GM12878 (cell line): ENCODE measurements at regions not wholly inside any gene's neighbourhood (a gene's known extent, or its start where the extent isn't known, plus 50 kb on each side); places are given as distances from the start of the nearest gene placed in this dataset.

Experiments used
- BRCA1 ChIP-seq: IDR thresholded peaks from 2 replicates; pipeline ENCODE4 v1.6.1; 2011; ENCODE audit warnings: low read depth, low read length, improper control_type of control experiment
- CBX3 ChIP-seq: fragments of 200-600 bp; sonication (generic); IDR thresholded peaks from 2 replicates; pipeline ENCODE4 v1.6.1; 2016; ENCODE audit warnings: low read depth, borderline replicate concordance
- CHD1 ChIP-seq: IDR thresholded peaks from 2 replicates; pipeline ENCODE4 v1.6.1; 2012; ENCODE audit warnings: low read depth, low read length, improper control_type of control experiment
- CTCF ChIP-seq, 3 experiments: IDR thresholded peaks in 2 of 3; conservative IDR thresholded peaks in 1 of 3; 2 replicates each; pipeline ENCODE4 v1.5.1; 2011; ENCODE audit warnings: low read depth in 3 of 3, low read length in 3 of 3, mild to moderate bottlenecking in 3 of 3, control low read depth in 2 of 3, moderate library complexity in 2 of 3, inconsistent platforms in 1 of 3, mixed read lengths in 1 of 3; ENCODE audit not compliant: control insufficient read depth in 2 of 3, insufficient read depth in 1 of 3; ENCODE audit errors: extremely low read depth in 1 of 3
- EGR1 ChIP-seq, 2 experiments: IDR thresholded peaks; 1 replicate in 1 of 2; 2 replicates in 1 of 2; pipeline ENCODE4 v1.6.1; 2011 to 2012; ENCODE audit warnings: low read depth in 2 of 2, low read length in 2 of 2, borderline replicate concordance in 1 of 2, mild to moderate bottlenecking in 1 of 2, moderate library complexity in 1 of 2
- JUND ChIP-seq: IDR thresholded peaks from 2 replicates; pipeline ENCODE4 v1.6.1; 2012; ENCODE audit warnings: low read depth, mild to moderate bottlenecking, low read length, improper control_type of control experiment, moderate library complexity
- PKNOX1 ChIP-seq: fragments of 450-650 bp; IDR thresholded peaks from 2 replicates; pipeline ENCODE4 v1.6.1; 2016; ENCODE audit warnings: mild to moderate bottlenecking
- POLR2A ChIP-seq: IDR thresholded peaks from 2 replicates; pipeline ENCODE4 v1.6.1; 2011; ENCODE audit warnings: low read depth, mild to moderate bottlenecking, low read length
- TAF1 ChIP-seq: IDR thresholded peaks from 2 replicates; pipeline ENCODE4 v1.6.1; 2011; ENCODE audit warnings: mild to moderate bottlenecking, low read depth, low read length, borderline replicate concordance
- TF ChIP-seq, protein P1 (sequence below): fragments of 450-650 bp; formaldehyde crosslinking; IDR thresholded peaks from 2 replicates; pipeline ENCODE4 v1.4.0; 2020; ENCODE audit warnings: mild to moderate bottlenecking, moderate library complexity
- TF ChIP-seq, protein P2 (sequence below): fragments of 450-650 bp; formaldehyde crosslinking; IDR thresholded peaks from 2 replicates; pipeline ENCODE4 v1.5.0; 2022; ENCODE audit warnings: mild to moderate bottlenecking, missing genetic modification characterization
- TF ChIP-seq, protein P3 (sequence below): fragments of 450-650 bp; IDR thresholded peaks from 2 replicates; pipeline ENCODE4 v1.6.1; 2017; ENCODE audit warnings: low read depth, mild to moderate bottlenecking, moderate library complexity

GRCh38 chr16:50881331-50881830 lies 139.5 kb downstream of the CYLD start:
- TF ChIP-seq BRCA1 (no peak), TAF1 (no peak), PKNOX1 (no peak), POLR2A (no peak), CBX3 (no peak), CTCF (IDR thresholded peaks at IDR 0.05 in 2 of 3, conservative IDR thresholded peaks at IDR 0.05 in 1 of 3; ENCODE audit: control insufficient read depth in 2 of 3, extremely low read depth in 1 of 3, insufficient read depth in 1 of 3, low read depth in 3 of 3, low read length in 3 of 3) (no peak), EGR1 (IDR thresholded peaks at IDR 0.05; ENCODE audit: borderline replicate concordance in 1 of 2, low read depth in 2 of 2, low read length in 2 of 2) (no peak), CHD1 (no peak), JUND (no peak)
- TF ChIP-seq, protein P1, sequence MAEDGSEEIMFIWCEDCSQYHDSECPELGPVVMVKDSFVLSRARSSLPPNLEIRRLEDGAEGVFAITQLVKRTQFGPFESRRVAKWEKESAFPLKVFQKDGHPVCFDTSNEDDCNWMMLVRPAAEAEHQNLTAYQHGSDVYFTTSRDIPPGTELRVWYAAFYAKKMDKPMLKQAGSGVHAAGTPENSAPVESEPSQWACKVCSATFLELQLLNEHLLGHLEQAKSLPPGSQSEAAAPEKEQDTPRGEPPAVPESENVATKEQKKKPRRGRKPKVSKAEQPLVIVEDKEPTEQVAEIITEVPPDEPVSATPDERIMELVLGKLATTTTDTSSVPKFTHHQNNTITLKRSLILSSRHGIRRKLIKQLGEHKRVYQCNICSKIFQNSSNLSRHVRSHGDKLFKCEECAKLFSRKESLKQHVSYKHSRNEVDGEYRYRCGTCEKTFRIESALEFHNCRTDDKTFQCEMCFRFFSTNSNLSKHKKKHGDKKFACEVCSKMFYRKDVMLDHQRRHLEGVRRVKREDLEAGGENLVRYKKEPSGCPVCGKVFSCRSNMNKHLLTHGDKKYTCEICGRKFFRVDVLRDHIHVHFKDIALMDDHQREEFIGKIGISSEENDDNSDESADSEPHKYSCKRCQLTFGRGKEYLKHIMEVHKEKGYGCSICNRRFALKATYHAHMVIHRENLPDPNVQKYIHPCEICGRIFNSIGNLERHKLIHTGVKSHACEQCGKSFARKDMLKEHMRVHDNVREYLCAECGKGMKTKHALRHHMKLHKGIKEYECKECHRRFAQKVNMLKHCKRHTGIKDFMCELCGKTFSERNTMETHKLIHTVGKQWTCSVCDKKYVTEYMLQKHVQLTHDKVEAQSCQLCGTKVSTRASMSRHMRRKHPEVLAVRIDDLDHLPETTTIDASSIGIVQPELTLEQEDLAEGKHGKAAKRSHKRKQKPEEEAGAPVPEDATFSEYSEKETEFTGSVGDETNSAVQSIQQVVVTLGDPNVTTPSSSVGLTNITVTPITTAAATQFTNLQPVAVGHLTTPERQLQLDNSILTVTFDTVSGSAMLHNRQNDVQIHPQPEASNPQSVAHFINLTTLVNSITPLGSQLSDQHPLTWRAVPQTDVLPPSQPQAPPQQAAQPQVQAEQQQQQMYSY = no peak
- TF ChIP-seq, protein P2, sequence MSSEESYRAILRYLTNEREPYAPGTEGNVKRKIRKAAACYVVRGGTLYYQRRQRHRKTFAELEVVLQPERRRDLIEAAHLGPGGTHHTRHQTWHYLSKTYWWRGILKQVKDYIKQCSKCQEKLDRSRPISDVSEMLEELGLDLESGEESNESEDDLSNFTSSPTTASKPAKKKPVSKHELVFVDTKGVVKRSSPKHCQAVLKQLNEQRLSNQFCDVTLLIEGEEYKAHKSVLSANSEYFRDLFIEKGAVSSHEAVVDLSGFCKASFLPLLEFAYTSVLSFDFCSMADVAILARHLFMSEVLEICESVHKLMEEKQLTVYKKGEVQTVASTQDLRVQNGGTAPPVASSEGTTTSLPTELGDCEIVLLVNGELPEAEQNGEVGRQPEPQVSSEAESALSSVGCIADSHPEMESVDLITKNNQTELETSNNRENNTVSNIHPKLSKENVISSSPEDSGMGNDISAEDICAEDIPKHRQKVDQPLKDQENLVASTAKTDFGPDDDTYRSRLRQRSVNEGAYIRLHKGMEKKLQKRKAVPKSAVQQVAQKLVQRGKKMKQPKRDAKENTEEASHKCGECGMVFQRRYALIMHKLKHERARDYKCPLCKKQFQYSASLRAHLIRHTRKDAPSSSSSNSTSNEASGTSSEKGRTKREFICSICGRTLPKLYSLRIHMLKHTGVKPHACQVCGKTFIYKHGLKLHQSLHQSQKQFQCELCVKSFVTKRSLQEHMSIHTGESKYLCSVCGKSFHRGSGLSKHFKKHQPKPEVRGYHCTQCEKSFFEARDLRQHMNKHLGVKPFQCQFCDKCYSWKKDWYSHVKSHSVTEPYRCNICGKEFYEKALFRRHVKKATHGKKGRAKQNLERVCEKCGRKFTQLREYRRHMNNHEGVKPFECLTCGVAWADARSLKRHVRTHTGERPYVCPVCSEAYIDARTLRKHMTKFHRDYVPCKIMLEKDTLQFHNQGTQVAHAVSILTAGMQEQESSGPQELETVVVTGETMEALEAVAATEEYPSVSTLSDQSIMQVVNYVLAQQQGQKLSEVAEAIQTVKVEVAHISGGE = no peak
- TF ChIP-seq, protein P3, sequence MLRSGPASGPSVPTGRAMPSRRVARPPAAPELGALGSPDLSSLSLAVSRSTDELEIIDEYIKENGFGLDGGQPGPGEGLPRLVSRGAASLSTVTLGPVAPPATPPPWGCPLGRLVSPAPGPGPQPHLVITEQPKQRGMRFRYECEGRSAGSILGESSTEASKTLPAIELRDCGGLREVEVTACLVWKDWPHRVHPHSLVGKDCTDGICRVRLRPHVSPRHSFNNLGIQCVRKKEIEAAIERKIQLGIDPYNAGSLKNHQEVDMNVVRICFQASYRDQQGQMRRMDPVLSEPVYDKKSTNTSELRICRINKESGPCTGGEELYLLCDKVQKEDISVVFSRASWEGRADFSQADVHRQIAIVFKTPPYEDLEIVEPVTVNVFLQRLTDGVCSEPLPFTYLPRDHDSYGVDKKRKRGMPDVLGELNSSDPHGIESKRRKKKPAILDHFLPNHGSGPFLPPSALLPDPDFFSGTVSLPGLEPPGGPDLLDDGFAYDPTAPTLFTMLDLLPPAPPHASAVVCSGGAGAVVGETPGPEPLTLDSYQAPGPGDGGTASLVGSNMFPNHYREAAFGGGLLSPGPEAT = no peak
